SK-N-SH treated with all-trans-retinoic acid at 6 μM for 48 hours (cell line): ENCODE measurements at regions not wholly inside any gene's neighbourhood (a gene's known extent, or its start where the extent isn't known, plus 50 kb on each side); places are given as distances from the start of the nearest gene placed in this dataset.

Experiments
- ARNTL ChIP-seq: fragments of 450-650 bp; formaldehyde crosslinking; IDR thresholded peaks from 2 replicates; pipeline ENCODE4 v1.5.0; 2020; ENCODE audit warnings: low read depth, mild to moderate bottlenecking, moderate library complexity, borderline replicate concordance
- BACH2 ChIP-seq: fragments of 250-450 bp; sonication (Bioruptor Pico); IDR thresholded peaks from 2 replicates; pipeline ENCODE4 v1.9.0; 2021; ENCODE audit warnings: mild to moderate bottlenecking, borderline replicate concordance
- CREB5 ChIP-seq: fragments of 250-450 bp; sonication (Bioruptor Pico); IDR thresholded peaks from 2 replicates; pipeline ENCODE4 v1.5.1; 2020; ENCODE audit warnings: low read depth, mild to moderate bottlenecking, moderate library complexity
- ESRRG ChIP-seq: fragments of 250-450 bp; sonication (Bioruptor Pico); IDR thresholded peaks from 2 replicates; pipeline ENCODE4 v1.6.1; 2021; ENCODE audit warnings: mild to moderate bottlenecking
- ZNF70 ChIP-seq: fragments of 450-650 bp; formaldehyde crosslinking; IDR thresholded peaks from 2 replicates; pipeline ENCODE4 v1.5.0; 2020; ENCODE audit warnings: mild to moderate bottlenecking, moderate library complexity

DNA sequence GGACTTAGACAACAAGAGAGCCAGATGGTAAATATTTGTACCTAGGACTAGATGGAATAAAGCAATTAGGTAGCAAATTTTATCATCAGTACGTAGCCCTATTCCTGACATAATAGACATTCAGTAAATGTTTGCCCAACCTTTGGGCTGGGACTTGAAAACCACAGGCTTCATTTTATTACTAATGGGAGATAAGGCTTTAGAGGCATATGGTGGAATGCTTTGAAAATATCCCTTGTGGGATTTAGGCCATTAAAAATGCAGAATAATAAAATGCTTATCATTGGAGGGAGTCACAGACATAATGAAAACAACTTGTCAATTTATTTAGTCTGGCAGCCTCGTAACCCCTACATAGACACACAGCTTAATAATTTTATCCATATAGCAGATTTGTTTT, 296.1 kb upstream of the SPAG17 start:
- TF ChIP-seq ESRRG (CRISPR knock-in tag): no peak
- TF ChIP-seq CREB5 (CRISPR knock-in tag): no peak
- no peak for TF ChIP-seq BACH2 (CRISPR knock-in tag)
- TF ChIP-seq ARNTL (CRISPR knock-in tag): no peak
- TF ChIP-seq ZNF70 (CRISPR knock-in tag): no peak
